CD4-positive, alpha-beta memory T cell (primary cell): ENCODE measurements at regions not wholly inside any gene's neighbourhood (a gene's known extent, or its start where the extent isn't known, plus 50 kb on each side); places are given as distances from the start of the nearest gene placed in this dataset.
"Not testable (repeated sequence)": the region's sequence is repeated elsewhere in the genome, so short reads cannot be mapped to it uniquely, and the experiment has no call there.

Experiments used
- CTCF ChIA-PET: fragments of 350-600 bp; sonication (Branson Sonifier 250); formaldehyde crosslinking; loops from one replicate; lab custom pipeline; 2021; ENCODE audit warnings: inconsistent platforms; ENCODE audit not compliant: partially characterized antibody; lab: Charles Lee
- POLR2A ChIA-PET: fragments of 350-600 bp; sonication (Branson Sonifier 250); formaldehyde crosslinking; loops from one replicate; lab custom pipeline; 2021; ENCODE audit not compliant: partially characterized antibody; lab: Charles Lee
- DNase-seq, 5 donors: peaks; one replicate each; pipeline versions ENCODE4 v3.0.0 to v3.0.0-alpha.2; 2020 to 2022; ENCODE audit warnings: mixed read lengths in 1 of 5
- H3K27ac ChIP-seq: one replicate; pipeline ENCODE4 v1.7.0; 2013; ENCODE audit warnings: low read depth, low read length
- H3K27me3 ChIP-seq: 2 replicates; pipeline ENCODE4 v1.7.0; 2013; ENCODE audit warnings: mild to moderate bottlenecking, low read length, moderate library complexity; ENCODE audit not compliant: insufficient read depth
- H3K36me3 ChIP-seq: 2 replicates; pipeline ENCODE4 v1.7.0; 2013; ENCODE audit warnings: mild to moderate bottlenecking, low read length, moderate library complexity; ENCODE audit not compliant: insufficient read depth
- H3K4me1 ChIP-seq: 2 replicates; pipeline ENCODE4 v1.7.0; 2013; ENCODE audit warnings: mild to moderate bottlenecking, low read length, moderate library complexity; ENCODE audit not compliant: insufficient read depth
- H3K4me3 ChIP-seq, 2 donors: one replicate each; pipeline ENCODE4 v1.7.0; 2013; ENCODE audit warnings: low read length in 2 of 2, mild to moderate bottlenecking in 1 of 2
- H3K9me3 ChIP-seq, 2 donors: one replicate each; pipeline ENCODE4 v1.7.0; 2013; ENCODE audit warnings: low read length in 2 of 2, control low read depth in 1 of 2; ENCODE audit not compliant: control insufficient read depth in 1 of 2
- H3K27ac Mint-ChIP-seq, 7 donors: one replicate each; pipeline ENCODE4 v1.8.0; 2020 to 2021; ENCODE audit warnings: mixed read lengths in 7 of 7, mild to moderate bottlenecking in 6 of 7, inconsistent platforms in 3 of 7, moderate library complexity in 3 of 7
- H3K27me3 Mint-ChIP-seq, 2 donors: one replicate each; pipeline ENCODE4 v1.8.0; 2020 to 2021; ENCODE audit warnings: mixed read lengths in 2 of 2
- H3K36me3 Mint-ChIP-seq, 2 donors: one replicate each; pipeline ENCODE4 v1.8.0; 2020 to 2021; ENCODE audit warnings: mixed read lengths in 2 of 2, inconsistent platforms in 1 of 2, mild to moderate bottlenecking in 1 of 2
- H3K4me1 Mint-ChIP-seq, 4 donors: one replicate each; pipeline ENCODE4 v1.8.0; 2020 to 2021; ENCODE audit warnings: mixed read lengths in 4 of 4, mild to moderate bottlenecking in 1 of 4
- H3K4me3 Mint-ChIP-seq, 8 donors: one replicate each; pipeline ENCODE4 v1.8.0; 2020 to 2021; ENCODE audit warnings: mixed read lengths in 8 of 8, mild to moderate bottlenecking in 7 of 8, moderate library complexity in 6 of 8, inconsistent platforms in 3 of 8
- H3K9me3 Mint-ChIP-seq, 8 donors: one replicate each; pipeline ENCODE4 v1.8.0; 2020 to 2021; ENCODE audit warnings: mixed read lengths in 8 of 8, mild to moderate bottlenecking in 5 of 8, inconsistent platforms in 3 of 8, moderate library complexity in 1 of 8
- intact Hi-C: fragments of 100-400 bp; cut with micrococcal nuclease; formaldehyde crosslinking; loops from one replicate; pipeline ENCODE4 v1.15.1; 2023

GRCh38 chr4:114146947-114147618 lies 167.6 kb upstream of the ARSJ start:
- no peak overlapping the region for H3K27ac ChIP-seq
- Mint-ChIP-seq H3K9me3 (peaks cover 0 to 5% (median 2%) of the 10 kb centered on the region in 8 donors), H3K4me1 (peaks cover 8 to 14% (median 11%) of the 10 kb centered on the region in 4 donors), H3K36me3 (no peaks in the 10 kb centered on the region), H3K4me3 (peak overlapping the region; percentile 69 to 90 (median 84)), H3K27ac (peak overlapping the region in 3 of 7 donors; percentile 19 to 85 (median 56)), H3K27me3 (peaks cover 4 to 13% of the 10 kb centered on the region in 2 donors)
- peak in 1 of 5 donors; percentile 0 for DNase-seq
- ChIA-PET CTCF (no interaction called here), POLR2A (interaction anchor here (0.6 kb wide), 1 partner anchor 442 kb away, joined by 4 read pairs; no protein-coding TSS in a partner anchor)
- no peak overlapping the region for H3K4me3 ChIP-seq
- no peaks in the 10 kb centered on the region for H3K9me3 ChIP-seq
- no peaks in the 10 kb centered on the region for H3K4me1 ChIP-seq
- intact Hi-C loops, result no loop called here
- no peaks in the 10 kb centered on the region for H3K27me3 ChIP-seq
- H3K36me3 ChIP-seq, result no peaks in the 10 kb centered on the region

DNA sequence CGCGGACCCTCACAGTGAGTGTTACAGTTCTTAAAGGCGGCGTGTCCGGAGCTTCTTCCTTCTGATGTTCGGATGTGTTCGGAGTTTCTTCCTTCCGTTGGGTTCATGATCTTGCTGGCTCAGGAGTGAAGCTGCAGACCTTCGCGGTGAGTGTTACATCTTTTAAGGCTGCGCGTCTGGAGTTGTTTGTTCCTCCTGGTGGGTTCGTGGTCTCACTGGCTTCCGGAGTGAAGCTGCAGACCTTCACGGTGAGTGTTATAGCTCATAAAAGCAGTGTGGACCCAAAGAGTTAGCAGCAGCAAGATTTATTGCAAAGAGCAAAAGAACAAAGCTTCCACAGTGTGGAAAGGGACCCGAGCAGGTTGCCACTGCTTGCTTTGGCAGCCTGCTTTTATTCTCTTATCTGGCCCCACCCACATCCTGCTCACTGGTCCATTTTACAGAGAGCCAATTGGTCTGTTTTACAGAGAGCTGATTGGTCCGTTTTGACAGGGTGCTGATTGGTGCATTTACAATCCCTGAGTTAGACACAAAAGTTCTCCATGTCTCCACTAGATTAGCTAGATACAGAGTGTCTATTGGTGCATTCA lies 168.3 kb upstream of the ARSJ start:
- H3K27ac ChIP-seq, H3K9me3 Mint-ChIP-seq, intact Hi-C loops, H3K9me3 ChIP-seq, H3K27me3 ChIP-seq, H3K27me3 Mint-ChIP-seq, H3K36me3 Mint-ChIP-seq, H3K4me3 ChIP-seq, H3K36me3 ChIP-seq, CTCF ChIA-PET, H3K4me1 ChIP-seq: not testable (repeated sequence)
- DNase-seq, result peak; percentile 13 to 34 (median 17)
- Mint-ChIP-seq H3K4me3 (peak overlapping the region; percentile 69 to 90 (median 84)), H3K27ac (peak overlapping the region in 4 of 7 donors; percentile 59 to 85 (median 78)), H3K4me1 (peaks cover 8 to 14% (median 11%) of the 10 kb centered on the region in 4 donors)
- POLR2A ChIA-PET, result interaction anchor here (0.6 kb wide), 1 partner anchor 443 kb away, joined by 4 read pairs; no protein-coding TSS in a partner anchor

DNA sequence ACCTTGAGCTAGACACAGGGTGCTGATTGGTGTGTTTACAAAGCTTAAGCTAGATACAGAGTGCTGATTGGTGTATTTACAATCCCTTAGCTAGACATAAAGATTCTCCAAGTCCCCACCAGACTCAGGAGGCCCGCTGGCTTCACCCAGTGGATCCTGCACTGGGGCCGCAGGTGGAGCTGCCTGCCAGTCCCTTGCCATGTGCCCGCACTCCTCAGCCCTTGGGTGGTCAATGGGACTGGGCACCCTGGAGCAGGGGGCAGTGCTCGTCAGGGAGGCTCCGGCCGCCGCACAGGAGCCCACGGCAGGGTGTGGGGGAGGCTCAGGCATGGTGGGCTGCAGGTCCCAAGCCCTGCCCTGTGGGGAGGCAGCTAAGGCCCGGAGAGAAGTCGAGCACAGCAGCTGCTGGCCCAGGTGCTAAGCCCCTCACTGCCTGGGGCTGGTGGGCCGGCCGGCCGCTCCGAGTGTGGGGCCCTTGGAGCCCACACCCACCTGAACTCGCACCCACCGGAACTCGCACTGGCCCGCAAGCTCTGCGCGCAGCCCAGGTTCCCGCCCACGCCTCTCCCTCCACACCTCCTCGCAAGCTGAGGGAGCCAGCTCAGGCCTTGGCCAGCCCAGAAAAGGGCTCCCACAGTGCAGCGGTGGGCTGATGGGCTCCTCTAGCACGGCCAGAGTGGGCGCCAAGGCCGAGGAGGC lies 169.1 kb upstream of the ARSJ start:
- H3K27me3 ChIP-seq, H3K4me3 ChIP-seq, H3K27me3 Mint-ChIP-seq, POLR2A ChIA-PET, H3K27ac Mint-ChIP-seq, DNase-seq, H3K36me3 Mint-ChIP-seq, H3K4me3 Mint-ChIP-seq, H3K9me3 Mint-ChIP-seq, H3K36me3 ChIP-seq, intact Hi-C loops, CTCF ChIA-PET, H3K9me3 ChIP-seq, H3K27ac ChIP-seq, H3K4me1 ChIP-seq: not testable (repeated sequence)
- peaks cover 8 to 14% (median 11%) of the 10 kb centered on the region in 4 donors for H3K4me1 Mint-ChIP-seq

- intact Hi-C loops, result no loop called here
Measured at GRCh38 chr4:114156371-114156770, 176.9 kb upstream of the ARSJ start.

DNA sequence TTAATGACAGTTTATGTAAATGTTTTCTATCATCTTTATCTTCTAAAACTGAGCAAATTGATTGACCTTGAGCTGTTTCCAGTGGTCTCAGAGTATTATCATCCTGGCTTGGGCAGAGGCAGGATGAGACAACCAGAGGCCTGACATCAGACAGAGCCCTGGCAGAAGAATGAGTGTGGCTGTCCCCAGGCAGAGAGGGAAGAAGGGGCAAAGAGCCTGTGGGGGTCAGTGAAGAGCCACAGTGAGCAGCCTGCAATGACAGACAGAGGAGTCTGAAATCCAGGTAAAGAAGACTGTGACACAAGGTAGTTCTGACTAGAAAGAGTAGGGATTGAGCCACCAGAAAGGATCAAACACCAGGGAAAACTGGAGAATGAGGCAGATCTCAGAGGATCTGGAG lies 182.4 kb upstream of the ARSJ start:
- Mint-ChIP-seq H3K4me3 (no peak overlapping the region), H3K27ac (no peak overlapping the region), H3K36me3 (no peaks in the 10 kb centered on the region), H3K9me3 (no peaks in the 10 kb centered on the region), H3K4me1 (no peaks in the 10 kb centered on the region), H3K27me3 (peaks cover 0 to 1% of the 10 kb centered on the region in 2 donors)
- no peak for DNase-seq
- POLR2A ChIA-PET, result no interaction called here
- H3K36me3 ChIP-seq, result no peaks in the 10 kb centered on the region
- H3K27ac ChIP-seq, result no peak overlapping the region
- CTCF ChIA-PET, result no interaction called here
- H3K4me3 ChIP-seq, result no peak overlapping the region
- intact Hi-C loops, result no loop called here
- no peaks in the 10 kb centered on the region for H3K27me3 ChIP-seq
- H3K4me1 ChIP-seq, result no peaks in the 10 kb centered on the region
- H3K9me3 ChIP-seq, result no peaks in the 10 kb centered on the region

More at GRCh38 chr4:114156371-114156770, 176.9 kb upstream of the ARSJ start:
- Histone ChIP-seq H3K36me3 (no peaks in the 10 kb centered on the region), H3K27ac (no peak overlapping the region), H3K9me3 (no peaks in the 10 kb centered on the region), H3K27me3 (no peaks in the 10 kb centered on the region), H3K4me3 (no peak overlapping the region), H3K4me1 (no peaks in the 10 kb centered on the region)
- DNase-seq, result no peak
- Mint-ChIP-seq H3K4me3 (no peak overlapping the region), H3K27ac (no peak overlapping the region), H3K9me3 (no peaks in the 10 kb centered on the region), H3K27me3 (no peaks in the 10 kb centered on the region), H3K4me1 (no peaks in the 10 kb centered on the region), H3K36me3 (no peaks in the 10 kb centered on the region)
- ChIA-PET CTCF (no interaction called here), POLR2A (no interaction called here)

- intact Hi-C loops, result no loop called here
- Histone ChIP-seq H3K27ac (no peak overlapping the region), H3K4me1 (no peaks in the 10 kb centered on the region), H3K36me3 (no peaks in the 10 kb centered on the region), H3K9me3 (no peaks in the 10 kb centered on the region), H3K27me3 (no peaks in the 10 kb centered on the region), H3K4me3 (no peak overlapping the region)
- ChIA-PET POLR2A (no interaction called here), CTCF (no interaction called here)
- H3K27ac Mint-ChIP-seq, result no peak overlapping the region
- no peaks in the 10 kb centered on the region for H3K9me3 Mint-ChIP-seq
- H3K4me1 Mint-ChIP-seq, result no peaks in the 10 kb centered on the region
- H3K4me3 Mint-ChIP-seq, result no peak overlapping the region
- H3K36me3 Mint-ChIP-seq, result no peaks in the 10 kb centered on the region
- peaks cover 0 to 1% of the 10 kb centered on the region in 2 donors for H3K27me3 Mint-ChIP-seq
- DNase-seq, result no peak
Measured at GRCh38 chr4:114163051-114163450, 183.6 kb upstream of the ARSJ start.

DNA sequence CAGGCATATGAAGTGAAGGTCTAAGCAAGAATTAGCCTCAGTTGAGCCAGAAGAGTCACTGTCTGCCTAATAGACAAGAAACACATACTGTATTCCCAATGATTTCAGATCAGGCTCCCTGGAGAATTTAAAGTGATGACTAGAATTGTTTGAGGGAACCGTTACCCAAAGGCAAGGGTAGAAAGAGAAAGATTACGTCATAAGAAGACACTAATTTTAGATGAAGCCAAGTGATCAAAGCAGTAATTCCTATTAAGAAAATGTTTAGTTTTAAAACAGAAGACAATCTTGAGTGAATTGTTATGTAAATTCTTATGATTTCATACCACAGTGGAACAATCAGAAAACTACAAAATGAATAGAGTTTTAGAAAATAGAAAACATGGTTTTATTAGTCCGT lies 194.5 kb upstream of the ARSJ start:
- ChIA-PET POLR2A (no interaction called here), CTCF (no interaction called here)
- Histone ChIP-seq H3K27me3 (no peaks in the 10 kb centered on the region), H3K9me3 (no peaks in the 10 kb centered on the region), H3K4me3 (no peak overlapping the region), H3K36me3 (no peaks in the 10 kb centered on the region), H3K4me1 (no peaks in the 10 kb centered on the region), H3K27ac (no peak overlapping the region)
- no peak for DNase-seq
- no peak overlapping the region for H3K27ac Mint-ChIP-seq
- H3K9me3 Mint-ChIP-seq, result peaks cover 0 to 9% (median 1%) of the 10 kb centered on the region in 8 donors
- no peaks in the 10 kb centered on the region for H3K36me3 Mint-ChIP-seq
- peaks cover 2 to 5% of the 10 kb centered on the region in 2 donors for H3K27me3 Mint-ChIP-seq
- no peak overlapping the region for H3K4me3 Mint-ChIP-seq
- intact Hi-C loops, result no loop called here
- H3K4me1 Mint-ChIP-seq, result no peaks in the 10 kb centered on the region
